CD14-positive monocyte (primary cell): ENCODE measurements at regions not wholly inside any gene's neighbourhood (a gene's known extent, or its start where the extent isn't known, plus 50 kb on each side); places are given as distances from the start of the nearest gene placed in this dataset.

Source experiments
- DNase-seq, 3 donors: peaks; one replicate each; pipeline ENCODE4 v3.0.0-alpha.2; 2011 to 2022
- H2AFZ ChIP-seq: 2 replicates; pipeline ENCODE4 v1.6.0; 2012; ENCODE audit warnings: mild to moderate bottlenecking, low read depth, low read length, inconsistent platforms; ENCODE audit not compliant: insufficient read depth, poor library complexity, severe bottlenecking
- H3K27ac ChIP-seq, 2 donors: 1 replicate in 1 of 2; 2 replicates in 1 of 2; pipeline ENCODE4 v1.5.1; 2012 to 2013; ENCODE audit warnings: low read length in 2 of 2, control low read depth in 1 of 2, inconsistent platforms in 1 of 2, low read depth in 1 of 2, mild to moderate bottlenecking in 1 of 2
- H3K27me3 ChIP-seq, 2 donors: one replicate each; pipeline versions ENCODE4 v1.6.0 to v1.6.1; 2011 to 2013; ENCODE audit warnings: low read length in 2 of 2; ENCODE audit not compliant: control insufficient read depth in 2 of 2, insufficient read depth in 2 of 2
- H3K36me3 ChIP-seq, 2 donors: replicated peaks in 1 of 2; 1 replicate in 1 of 2; 2 replicates in 1 of 2; pipeline versions ENCODE4 v1.5.1 to v1.6.1; 2012 to 2013; ENCODE audit warnings: low read length in 2 of 2, control low read depth in 1 of 2, inconsistent platforms in 1 of 2, mild to moderate bottlenecking in 1 of 2; ENCODE audit not compliant: insufficient read depth in 2 of 2, control insufficient read depth in 1 of 2
- H3K4me1 ChIP-seq, 2 donors: 1 replicate in 1 of 2; 2 replicates in 1 of 2; pipeline versions ENCODE4 v1.5.1 to v1.6.1; 2012 to 2013; ENCODE audit warnings: low read length in 2 of 2, control low read depth in 1 of 2, inconsistent platforms in 1 of 2, mild to moderate bottlenecking in 1 of 2, moderate library complexity in 1 of 2; ENCODE audit not compliant: insufficient read depth in 2 of 2, control insufficient read depth in 1 of 2
- H3K4me2 ChIP-seq: replicated peaks from 2 replicates; pipeline ENCODE3; 2012; ENCODE audit warnings: low read length, moderate library complexity, mild to moderate bottlenecking; ENCODE audit not compliant: poor library complexity, severe bottlenecking; ENCODE audit errors: extremely low read depth
- H3K4me3 ChIP-seq, 3 experiments: fragments of 200-600 bp in 1 of 3; sonication (generic) in 1 of 3; replicated peaks in 1 of 3; 1 replicate in 2 of 3; 2 replicates in 1 of 3; pipeline ENCODE4 v1.5.1; 2011 to 2013; ENCODE audit warnings: low read length in 3 of 3, mild to moderate bottlenecking in 3 of 3, control low read depth in 2 of 3, low read depth in 2 of 3, inconsistent platforms in 1 of 3, moderate library complexity in 1 of 3
- H3K79me2 ChIP-seq: 2 replicates; pipeline ENCODE4 v1.6.0; 2012; ENCODE audit warnings: mild to moderate bottlenecking, control low read depth, inconsistent platforms, low read length, moderate library complexity; ENCODE audit not compliant: insufficient read depth
- H3K9ac ChIP-seq: 2 replicates; pipeline ENCODE4 v1.6.0; 2017; ENCODE audit warnings: low read length, mild to moderate bottlenecking; ENCODE audit not compliant: insufficient read depth, poor library complexity, severe bottlenecking
- H3K9me3 ChIP-seq, 2 donors: replicated peaks in 1 of 2; 1 replicate in 1 of 2; 2 replicates in 1 of 2; pipeline versions ENCODE4 v1.5.1 to v1.6.1; 2012 to 2013; ENCODE audit warnings: low read length in 2 of 2, control low read depth in 1 of 2; ENCODE audit not compliant: control insufficient read depth in 1 of 2, insufficient read depth in 1 of 2
- H4K20me1 ChIP-seq: 2 replicates; pipeline ENCODE4 v1.6.0; 2012; ENCODE audit warnings: mild to moderate bottlenecking, low read length, control low read depth, moderate library complexity; ENCODE audit not compliant: insufficient read depth
- H3K27ac Mint-ChIP-seq, 7 donors: one replicate each; pipeline ENCODE4 v1.8.0; 2020; ENCODE audit warnings: mild to moderate bottlenecking in 7 of 7, mixed read lengths in 7 of 7, moderate library complexity in 6 of 7, inconsistent platforms in 2 of 7
- H3K27me3 Mint-ChIP-seq, 3 donors: one replicate each; pipeline ENCODE4 v1.8.0; 2021 to 2022; ENCODE audit warnings: low read depth in 3 of 3, mild to moderate bottlenecking in 3 of 3, mixed read lengths in 3 of 3, moderate library complexity in 3 of 3, inconsistent platforms in 1 of 3
- H3K36me3 Mint-ChIP-seq, 2 donors: one replicate each; pipeline ENCODE4 v1.8.0; 2020; ENCODE audit warnings: mixed read lengths in 2 of 2, inconsistent platforms in 1 of 2, mild to moderate bottlenecking in 1 of 2
- H3K4me1 Mint-ChIP-seq: one replicate; pipeline ENCODE4 v1.8.0; 2020; ENCODE audit warnings: mild to moderate bottlenecking, mixed read lengths
- H3K4me3 Mint-ChIP-seq, 2 donors: one replicate each; pipeline ENCODE4 v1.8.0; 2020; ENCODE audit warnings: mild to moderate bottlenecking in 2 of 2, mixed read lengths in 2 of 2, moderate library complexity in 1 of 2
- H3K9me3 Mint-ChIP-seq, 7 donors: one replicate each; pipeline ENCODE4 v1.8.0; 2020 to 2022; ENCODE audit warnings: mixed read lengths in 7 of 7, mild to moderate bottlenecking in 6 of 7, moderate library complexity in 6 of 7, inconsistent platforms in 2 of 7
- CTCF ChIP-seq: fragments of 200-600 bp; IDR thresholded peaks from one replicate; pipeline ENCODE4 v1.8.0; 2022; ENCODE audit warnings: antibody characterized with exemption, mild to moderate bottlenecking
- WGBS: methylation state at CpG from one replicate; pipeline ENCODE4 v1.1.5; 2013; ENCODE audit warnings: missing lambda C conversion rate; ENCODE audit not compliant: insufficient coverage; 5-methylcytosine and 5-hydroxymethylcytosine counted together
- intact Hi-C, 2 donors: fragments of 100-400 bp; cut with micrococcal nuclease; formaldehyde crosslinking; loops; one replicate each; pipeline versions ENCODE4 v1.15.0 to v1.15.1; 2023

GRCh38 chr16:65316808-65317207 is 194.9 kb upstream of the CDH11 start:
- Histone ChIP-seq H3K79me2 (no peaks in the 10 kb centered on the region), H3K36me3 (no peaks in the 10 kb centered on the region), H3K4me1 (no peaks in the 10 kb centered on the region), H3K27me3 (no peaks in the 10 kb centered on the region), H3K27ac (no peak overlapping the region), H4K20me1 (no peaks in the 10 kb centered on the region), H3K4me2 (no peak overlapping the region), H3K4me3 (no peak overlapping the region), H2AFZ (no peak overlapping the region), H3K9me3 (no peaks in the 10 kb centered on the region), H3K9ac (no peak overlapping the region)
- peaks cover 0 to 6% (median 0%) of the 10 kb centered on the region in 7 donors for H3K9me3 Mint-ChIP-seq
- no peak for DNase-seq
- no peaks in the 10 kb centered on the region for H3K4me1 Mint-ChIP-seq
- TF ChIP-seq CTCF: no peak
- 95% methylated on average over 2 of the region's 3 CpGs for WGBS
- H3K4me3 Mint-ChIP-seq: no peak overlapping the region
- H3K27ac Mint-ChIP-seq: no peak overlapping the region
- no peaks in the 10 kb centered on the region for H3K27me3 Mint-ChIP-seq
- H3K36me3 Mint-ChIP-seq: no peaks in the 10 kb centered on the region
- intact Hi-C loops: no loop called here

GRCh38 chr16:65315081-65315780 is 193.4 kb upstream of the CDH11 start:
- no peak overlapping the region for H3K27ac Mint-ChIP-seq
- DNase-seq: no peak
- no peak overlapping the region for H3K4me2 ChIP-seq
- H4K20me1 ChIP-seq: no peaks in the 10 kb centered on the region
- H3K4me3 Mint-ChIP-seq: no peak overlapping the region
- no peak for TF ChIP-seq CTCF
- H3K4me3 ChIP-seq: no peak overlapping the region
- intact Hi-C loops: no loop called here
- H3K36me3 ChIP-seq: no peaks in the 10 kb centered on the region
- H3K79me2 ChIP-seq: no peaks in the 10 kb centered on the region
- no peak overlapping the region for H2AFZ ChIP-seq
- H3K27me3 ChIP-seq: no peaks in the 10 kb centered on the region
- no peaks in the 10 kb centered on the region for H3K4me1 Mint-ChIP-seq
- H3K9me3 Mint-ChIP-seq: peaks cover 0 to 6% (median 0%) of the 10 kb centered on the region in 7 donors
- no peaks in the 10 kb centered on the region for H3K27me3 Mint-ChIP-seq
- H3K27ac ChIP-seq: no peak overlapping the region
- 92% methylated on average over 4 of the region's 7 CpGs for WGBS
- no peak overlapping the region for H3K9ac ChIP-seq
- no peaks in the 10 kb centered on the region for H3K36me3 Mint-ChIP-seq
- H3K4me1 ChIP-seq: no peaks in the 10 kb centered on the region
- H3K9me3 ChIP-seq: no peaks in the 10 kb centered on the region
